PC-3 (cell line): ENCODE measurements at regions not wholly inside any gene's neighbourhood (a gene's known extent, or its start where the extent isn't known, plus 50 kb on each side); places are given as distances from the start of the nearest gene placed in this dataset.

ENCODE experiments used
- CTCF ChIP-seq: fragments of 300-600 bp; sonication (generic); conservative IDR thresholded peaks from 2 replicates; pipeline ENCODE4 v1.5.1; 2017; ENCODE audit warnings: antibody characterized with exemption, low read depth, mild to moderate bottlenecking, low read length
- EZH2 ChIP-seq: fragments of 300-600 bp; sonication (generic); IDR thresholded peaks from one replicate; pipeline ENCODE4 v1.6.1; 2017; ENCODE audit warnings: antibody characterized with exemption, mild to moderate bottlenecking, low read length; ENCODE audit not compliant: unreplicated experiment

GRCh38 chr4:36914106-36914505 is 330.4 kb upstream of the NWD2 start:
- TF ChIP-seq CTCF: no peak
- no peak for TF ChIP-seq EZH2
